HepG2 (cell line): ENCODE measurements at regions not wholly inside any gene's neighbourhood (a gene's known extent, or its start where the extent isn't known, plus 50 kb on each side); places are given as distances from the start of the nearest gene placed in this dataset.

ENCODE experiments used
- DBP ChIP-seq: sonication (generic); formaldehyde crosslinking; IDR thresholded peaks from 2 replicates; pipeline ENCODE4 v1.4.0; 2020; ENCODE audit warnings: missing genetic modification reagents; ENCODE audit errors: not compliant biosample characterization
- EED ChIP-seq: sonication (generic); formaldehyde crosslinking; IDR thresholded peaks from 2 replicates; pipeline ENCODE4 v1.5.0; 2020; ENCODE audit warnings: mild to moderate bottlenecking, missing genetic modification reagents
- MLX ChIP-seq: IDR thresholded peaks from 2 replicates; pipeline ENCODE4 v1.6.1; 2016
- NCOR1 ChIP-seq: fragments of 200-600 bp; sonication (generic); IDR thresholded peaks from 2 replicates; pipeline ENCODE4 v1.7.0; 2017; ENCODE audit warnings: antibody characterized with exemption, low read length, borderline replicate concordance
- ZBTB44 ChIP-seq: sonication (generic); formaldehyde crosslinking; IDR thresholded peaks from 2 replicates; pipeline ENCODE4 v1.4.0; 2020; ENCODE audit warnings: missing genetic modification reagents
- ZNF484 ChIP-seq: sonication (generic); formaldehyde crosslinking; IDR thresholded peaks from 2 replicates; pipeline ENCODE4 v1.5.1; 2020; ENCODE audit warnings: mild to moderate bottlenecking, low read depth, missing genetic modification reagents, borderline replicate concordance
- ZNF609 ChIP-seq: sonication (generic); formaldehyde crosslinking; IDR thresholded peaks from 2 replicates; pipeline ENCODE4 v1.4.0; 2020; ENCODE audit warnings: mild to moderate bottlenecking, missing genetic modification reagents, borderline replicate concordance
- ZNF709 ChIP-seq: sonication (generic); formaldehyde crosslinking; IDR thresholded peaks from 2 replicates; pipeline ENCODE4 v1.5.0; 2020; ENCODE audit warnings: mild to moderate bottlenecking, missing genetic modification reagents
- ZNF788 ChIP-seq: sonication (generic); formaldehyde crosslinking; IDR thresholded peaks from 2 replicates; pipeline ENCODE4 v1.5.0; 2020; ENCODE audit warnings: mild to moderate bottlenecking, missing genetic modification reagents, borderline replicate concordance
- TF ChIP-seq, protein P1 (sequence below): sonication (generic); formaldehyde crosslinking; IDR thresholded peaks from 2 replicates; pipeline ENCODE4 v1.4.0; 2020; ENCODE audit warnings: mild to moderate bottlenecking, missing genetic modification reagents

- TF ChIP-seq, protein P1, sequence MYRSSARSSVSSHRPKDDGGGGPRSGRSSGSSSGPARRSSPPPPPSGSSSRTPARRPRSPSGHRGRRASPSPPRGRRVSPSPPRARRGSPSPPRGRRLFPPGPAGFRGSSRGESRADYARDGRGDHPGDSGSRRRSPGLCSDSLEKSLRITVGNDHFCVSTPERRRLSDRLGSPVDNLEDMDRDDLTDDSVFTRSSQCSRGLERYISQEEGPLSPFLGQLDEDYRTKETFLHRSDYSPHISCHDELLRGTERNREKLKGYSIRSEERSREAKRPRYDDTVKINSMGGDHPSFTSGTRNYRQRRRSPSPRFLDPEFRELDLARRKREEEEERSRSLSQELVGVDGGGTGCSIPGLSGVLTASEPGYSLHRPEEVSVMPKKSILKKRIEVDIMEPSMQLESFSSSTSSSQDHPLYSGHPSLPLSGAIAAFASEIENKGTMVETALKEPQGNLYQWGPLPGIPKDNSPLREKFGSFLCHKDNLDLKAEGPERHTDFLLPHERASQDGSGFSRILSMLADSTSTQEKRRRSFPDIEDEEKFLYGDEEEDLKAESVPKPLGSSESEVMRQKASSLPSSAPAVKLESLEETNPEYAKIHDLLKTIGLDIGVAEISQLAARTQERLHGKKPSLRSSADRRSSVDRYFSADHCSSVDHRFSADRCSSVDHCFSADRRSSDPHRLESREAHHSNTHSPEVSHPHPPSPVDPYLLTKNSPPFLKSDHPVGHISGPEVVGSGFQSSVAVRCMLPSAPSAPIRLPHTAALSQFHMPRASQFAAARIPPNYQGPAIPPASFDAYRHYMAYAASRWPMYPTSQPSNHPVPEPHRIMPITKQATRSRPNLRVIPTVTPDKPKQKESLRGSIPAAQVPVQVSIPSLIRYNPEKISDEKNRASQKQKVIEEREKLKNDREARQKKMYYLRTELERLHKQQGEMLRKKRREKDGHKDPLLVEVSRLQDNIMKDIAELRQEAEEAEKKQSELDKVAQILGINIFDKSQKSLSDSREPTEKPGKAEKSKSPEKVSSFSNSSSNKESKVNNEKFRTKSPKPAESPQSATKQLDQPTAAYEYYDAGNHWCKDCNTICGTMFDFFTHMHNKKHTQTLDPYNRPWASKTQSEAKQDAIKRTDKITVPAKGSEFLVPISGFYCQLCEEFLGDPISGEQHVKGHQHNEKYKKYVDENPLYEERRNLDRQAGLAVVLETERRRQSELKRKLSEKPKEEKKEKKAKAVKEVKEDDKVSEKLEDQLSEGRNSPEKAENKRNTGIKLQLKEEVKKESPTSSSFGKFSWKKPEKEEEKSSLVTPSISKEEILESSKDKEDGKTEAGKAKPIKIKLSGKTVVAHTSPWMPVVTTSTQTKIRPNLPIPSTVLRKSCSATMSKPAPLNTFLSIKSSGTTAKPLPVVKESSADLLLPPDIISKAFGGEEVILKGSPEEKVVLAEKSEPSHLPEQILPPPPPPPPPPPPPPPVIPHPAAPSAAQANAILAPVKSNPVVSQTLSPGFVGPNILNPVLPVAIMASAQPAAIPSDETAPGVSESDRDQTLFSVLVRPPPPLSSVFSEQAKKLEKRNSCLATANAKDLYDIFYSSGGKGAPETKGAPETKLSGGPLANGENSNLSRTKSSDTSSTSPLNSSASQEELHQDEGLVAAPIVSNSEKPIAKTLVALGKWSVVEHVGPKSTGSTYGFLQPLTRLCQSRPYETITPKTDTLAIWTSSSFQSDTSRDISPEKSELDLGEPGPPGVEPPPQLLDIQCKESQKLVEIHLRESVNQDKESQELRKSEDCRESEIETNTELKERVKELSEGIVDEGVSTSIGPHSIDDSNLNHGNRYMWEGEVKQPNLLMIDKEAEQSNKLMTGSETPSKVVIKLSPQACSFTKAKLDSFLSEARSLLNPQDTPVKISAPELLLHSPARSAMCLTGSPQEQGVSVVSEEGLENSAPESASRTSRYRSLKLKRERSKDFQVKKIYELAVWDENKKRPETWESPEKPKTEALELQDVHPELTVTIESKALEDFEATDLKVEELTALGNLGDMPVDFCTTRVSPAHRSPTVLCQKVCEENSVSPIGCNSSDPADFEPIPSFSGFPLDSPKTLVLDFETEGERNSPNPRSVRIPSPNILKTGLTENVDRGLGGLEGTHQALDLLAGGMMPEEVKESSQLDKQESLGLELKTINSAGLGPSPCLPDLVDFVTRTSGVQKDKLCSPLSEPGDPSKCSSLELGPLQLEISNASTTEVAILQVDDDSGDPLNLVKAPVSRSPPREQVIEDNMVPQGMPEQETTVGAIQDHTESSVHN (CRISPR knock-in tag): peak; percentile 63; the same call in 1 of the 2 replicates
- TF ChIP-seq MLX (CRISPR knock-in tag) (no peak), DBP (CRISPR knock-in tag) (no peak), ZNF709 (peak; percentile 76), NCOR1 (no peak), ZNF788 (0 out of 2 replicates have a peak, but pooled peaks have one; percentile 65), ZNF484 (CRISPR knock-in tag) (no peak), EED (CRISPR knock-in tag) (no peak; the same call in 1 of the 2 replicates), ZBTB44 (CRISPR knock-in tag) (0 out of 2 replicates have a peak, but pooled peaks have one; percentile 15), ZNF609 (CRISPR knock-in tag) (peak; percentile 74; the same call in 1 of the 2 replicates)
Measured at GRCh38 chr2:43131051-43131889, 95.1 kb downstream of the ZFP36L2 start (continued).
